Stimulated activated CD4-positive, alpha-beta T cell treated with anti-CD3 and anti-CD28 coated beads, TNF-alpha, amount 100 ng/mL, for 48 hours (primary cell): ENCODE measurements at regions not wholly inside any gene's neighbourhood (a gene's known extent, or its start where the extent isn't known, plus 50 kb on each side); places are given as distances from the start of the nearest gene placed in this dataset.
"Not testable (repeated sequence)": the region's sequence is repeated elsewhere in the genome, so short reads cannot be mapped to it uniquely, and the experiment has no call there.

Experiments
- DNase-seq, 3 donors: peaks; one replicate each; pipeline ENCODE4 v3.0.0-alpha.2; 2020; ENCODE audit warnings: low read depth in 3 of 3

GRCh38 chr1:104163912-104164476 lies 414.3 kb downstream of the AMY1C start:
- DNase-seq = no peak

GRCh38 chr1:104172243-104172681 lies 422.6 kb downstream of the AMY1C start:
- DNase-seq = no peak

- no peak for DNase-seq
These were observed 432.6 kb downstream of the AMY1C start for GRCh38 chr1:104182251-104182650.

- no peak for DNase-seq
These were observed 439.5 kb downstream of the AMY1C start for GRCh38 chr1:104189207-104189606.

- no peak for DNase-seq
These were observed 441.1 kb downstream of the AMY1C start for GRCh38 chr1:104190821-104191220.

GRCh38 chr1:104195395-104195794 lies 445.7 kb downstream of the AMY1C start:
- no peak for DNase-seq

GRCh38 chr1:104196136-104196535 lies 446.4 kb downstream of the AMY1C start:
- no peak for DNase-seq

GRCh38 chr1:104197516-104197915 lies 447.8 kb downstream of the AMY1C start:
- DNase-seq = no peak

- DNase-seq = no peak
These were observed 462.5 kb downstream of the AMY1C start for GRCh38 chr1:104212239-104212638.

- not testable (repeated sequence) for DNase-seq
These were observed 467.8 kb downstream of the AMY1C start for GRCh38 chr1:104217395-104217986.

GRCh38 chr1:104229860-104230259 lies 480.2 kb downstream of the AMY1C start:
- no peak for DNase-seq

- no peak for DNase-seq
These were observed 482.0 kb downstream of the AMY1C start for GRCh38 chr1:104231676-104232075.

- no peak for DNase-seq
These were observed 485.4 kb downstream of the AMY1C start for GRCh38 chr1:104235141-104235540.

GRCh38 chr1:104238991-104239390 lies 489.3 kb downstream of the AMY1C start:
- DNase-seq = no peak

- no peak for DNase-seq
These were observed 498.7 kb downstream of the AMY1C start for GRCh38 chr1:104248385-104248784.

- no peak for DNase-seq
These were observed 509.8 kb downstream of the AMY1C start for GRCh38 chr1:104259481-104259880.

- DNase-seq = not testable (repeated sequence)
These were observed 513.4 kb downstream of the AMY1C start for GRCh38 chr1:104263110-104263509.

- no peak for DNase-seq
These were observed 514.8 kb downstream of the AMY1C start for GRCh38 chr1:104264521-104264920.

- DNase-seq = no peak
These were observed 515.5 kb downstream of the AMY1C start for GRCh38 chr1:104265163-104265562.

GRCh38 chr1:104266612-104267011 lies 516.9 kb downstream of the AMY1C start:
- DNase-seq = no peak

GRCh38 chr1:104288322-104288721 lies 538.6 kb downstream of the AMY1C start:
- DNase-seq = not testable (repeated sequence)

- DNase-seq = no peak
These were observed 541.5 kb downstream of the AMY1C start for GRCh38 chr1:104291156-104291555.

- no peak for DNase-seq
These were observed 544.6 kb downstream of the AMY1C start for GRCh38 chr1:104294259-104294658.

GRCh38 chr1:104295511-104295910 lies 545.8 kb downstream of the AMY1C start:
- DNase-seq = no peak
